HepG2 (cell line): ENCODE measurements at regions not wholly inside any gene's neighbourhood (a gene's known extent, or its start where the extent isn't known, plus 50 kb on each side); places are given as distances from the start of the nearest gene placed in this dataset.

Source experiments
- ARNTL ChIP-seq: sonication (generic); formaldehyde crosslinking; IDR thresholded peaks from 2 replicates; pipeline ENCODE4 v1.4.0; 2020; ENCODE audit warnings: mild to moderate bottlenecking, missing genetic modification reagents
- CENPT ChIP-seq: sonication (generic); formaldehyde crosslinking; IDR thresholded peaks from 2 replicates; pipeline ENCODE4 v1.8.0; 2022; ENCODE audit warnings: low read depth, mild to moderate bottlenecking, moderate library complexity, missing genetic modification reagents
- CHCHD3 ChIP-seq: sonication (generic); formaldehyde crosslinking; IDR thresholded peaks from 2 replicates; pipeline ENCODE4 v1.8.0; 2022; ENCODE audit warnings: mild to moderate bottlenecking, missing genetic modification reagents, moderate library complexity
- FIP1L1 ChIP-seq: fragments of 200-400 bp; formaldehyde crosslinking; IDR thresholded peaks from 2 replicates; pipeline ENCODE4 v1.6.1; 2018; ENCODE audit warnings: low read depth, mild to moderate bottlenecking, low read length, moderate library complexity, borderline replicate concordance; ENCODE audit not compliant: insufficient read depth
- FOXK1 ChIP-seq: sonication (generic); formaldehyde crosslinking; IDR thresholded peaks from 2 replicates; pipeline ENCODE4 v1.4.0; 2020; ENCODE audit warnings: low read depth, missing genetic modification reagents, borderline replicate concordance
- GABPA ChIP-seq, 2 experiments: IDR thresholded peaks; 2 replicates each; pipeline ENCODE4 v1.6.1; 2011 to 2016; ENCODE audit warnings: low read depth in 2 of 2, low read length in 1 of 2, missing biosample characterization in 1 of 2, missing genetic modification characterization in 1 of 2
- HOMEZ ChIP-seq: IDR thresholded peaks from 2 replicates; pipeline ENCODE4 v1.6.1; 2016; ENCODE audit warnings: low read depth
- JUN ChIP-seq: sonication (generic); formaldehyde crosslinking; IDR thresholded peaks from 2 replicates; pipeline ENCODE4 v1.4.0; 2020; ENCODE audit warnings: mild to moderate bottlenecking, missing genetic modification reagents
- KAT8 ChIP-seq: IDR thresholded peaks from 2 replicates; pipeline ENCODE4 v1.6.1; 2016; ENCODE audit warnings: missing genetic modification reagents, missing compliant biosample characterization
- KDM1A ChIP-seq: IDR thresholded peaks from 2 replicates; pipeline ENCODE4 v1.6.1; 2016; ENCODE audit warnings: missing compliant biosample characterization
- KLF9 ChIP-seq: IDR thresholded peaks from 2 replicates; pipeline ENCODE4 v1.6.1; 2016; ENCODE audit warnings: low read depth
- MLLT10 ChIP-seq: sonication (generic); formaldehyde crosslinking; IDR thresholded peaks from 2 replicates; pipeline ENCODE4 v1.4.0; 2020; ENCODE audit warnings: missing genetic modification reagents
- NCOA2 ChIP-seq: sonication (generic); formaldehyde crosslinking; IDR thresholded peaks from 2 replicates; pipeline ENCODE4 v1.8.0; 2022; ENCODE audit warnings: inconsistent platforms
- PAF1 ChIP-seq: IDR thresholded peaks from 2 replicates; pipeline ENCODE4 v1.6.1; 2016; ENCODE audit warnings: missing genetic modification reagents, missing compliant biosample characterization
- RXRB ChIP-seq: IDR thresholded peaks from 2 replicates; pipeline ENCODE4 v1.6.1; 2016; ENCODE audit warnings: borderline replicate concordance, missing genetic modification reagents, missing compliant biosample characterization
- SNAI1 ChIP-seq: sonication (generic); formaldehyde crosslinking; IDR thresholded peaks from 2 replicates; pipeline ENCODE4 v1.5.0; 2020; ENCODE audit warnings: mild to moderate bottlenecking, missing genetic modification reagents, borderline replicate concordance
- SP5 ChIP-seq: IDR thresholded peaks from 2 replicates; pipeline ENCODE4 v1.6.1; 2016; ENCODE audit warnings: low read depth, borderline replicate concordance
- ZBTB7A ChIP-seq: sonication (generic); formaldehyde crosslinking; IDR thresholded peaks from 2 replicates; pipeline ENCODE4 v1.8.0; 2022; ENCODE audit warnings: mild to moderate bottlenecking, missing genetic modification reagents
- ZBTB7B ChIP-seq: sonication (generic); formaldehyde crosslinking; IDR thresholded peaks from 2 replicates; pipeline ENCODE4 v1.4.0; 2020; ENCODE audit warnings: missing genetic modification reagents
- ZFP1 ChIP-seq: IDR thresholded peaks from 2 replicates; pipeline ENCODE4 v1.6.1; 2016
- ZFP37 ChIP-seq: sonication (generic); formaldehyde crosslinking; IDR thresholded peaks from 2 replicates; pipeline ENCODE4 v1.4.0; 2020; ENCODE audit warnings: missing genetic modification reagents, borderline replicate concordance
- ZNF547 ChIP-seq: sonication (generic); formaldehyde crosslinking; IDR thresholded peaks from 2 replicates; pipeline ENCODE4 v1.5.1; 2020; ENCODE audit warnings: mild to moderate bottlenecking, missing genetic modification reagents
- ZNF558 ChIP-seq: sonication (generic); formaldehyde crosslinking; IDR thresholded peaks from 2 replicates; pipeline ENCODE4 v1.9.0; 2022; ENCODE audit warnings: mild to moderate bottlenecking, missing genetic modification reagents, borderline replicate concordance
- ZNF652 ChIP-seq: IDR thresholded peaks from 2 replicates; pipeline ENCODE4 v1.6.1; 2016; ENCODE audit warnings: low read depth, borderline replicate concordance
- ZSCAN21 ChIP-seq: sonication (generic); formaldehyde crosslinking; IDR thresholded peaks from 2 replicates; pipeline ENCODE4 v1.8.0; 2022; ENCODE audit warnings: mild to moderate bottlenecking, missing genetic modification reagents, moderate library complexity, borderline replicate concordance
- ZXDC ChIP-seq: sonication (generic); formaldehyde crosslinking; IDR thresholded peaks from 2 replicates; pipeline ENCODE4 v1.5.0; 2020; ENCODE audit warnings: mild to moderate bottlenecking, missing genetic modification reagents
- TF ChIP-seq, protein P1 (sequence below): sonication (generic); formaldehyde crosslinking; IDR thresholded peaks from 2 replicates; pipeline ENCODE4 v1.4.0; 2020; ENCODE audit warnings: missing genetic modification reagents

GRCh38 chr5:159463590-159464321 lies 133.5 kb upstream of the IL12B start (continued):
- TF ChIP-seq ZXDC (CRISPR knock-in tag): no peak
- no peak for TF ChIP-seq KDM1A (CRISPR knock-in tag)
- peak; percentile 53; the same call in 1 of the 2 replicates for TF ChIP-seq HOMEZ (CRISPR knock-in tag)
- no peak for TF ChIP-seq ZBTB7B
- peak; percentile 88 for TF ChIP-seq ZNF652 (CRISPR knock-in tag)
- no peak for TF ChIP-seq CHCHD3 (CRISPR knock-in tag)
- TF ChIP-seq KLF9 (CRISPR knock-in tag): no peak
- no peak for TF ChIP-seq FIP1L1
- TF ChIP-seq SNAI1: no peak
- TF ChIP-seq MLLT10 (CRISPR knock-in tag): no peak
- TF ChIP-seq SP5 (CRISPR knock-in tag): no peak
- TF ChIP-seq ARNTL (CRISPR knock-in tag): no peak
- no peak for TF ChIP-seq CENPT (CRISPR knock-in tag)
- TF ChIP-seq, protein P1, sequence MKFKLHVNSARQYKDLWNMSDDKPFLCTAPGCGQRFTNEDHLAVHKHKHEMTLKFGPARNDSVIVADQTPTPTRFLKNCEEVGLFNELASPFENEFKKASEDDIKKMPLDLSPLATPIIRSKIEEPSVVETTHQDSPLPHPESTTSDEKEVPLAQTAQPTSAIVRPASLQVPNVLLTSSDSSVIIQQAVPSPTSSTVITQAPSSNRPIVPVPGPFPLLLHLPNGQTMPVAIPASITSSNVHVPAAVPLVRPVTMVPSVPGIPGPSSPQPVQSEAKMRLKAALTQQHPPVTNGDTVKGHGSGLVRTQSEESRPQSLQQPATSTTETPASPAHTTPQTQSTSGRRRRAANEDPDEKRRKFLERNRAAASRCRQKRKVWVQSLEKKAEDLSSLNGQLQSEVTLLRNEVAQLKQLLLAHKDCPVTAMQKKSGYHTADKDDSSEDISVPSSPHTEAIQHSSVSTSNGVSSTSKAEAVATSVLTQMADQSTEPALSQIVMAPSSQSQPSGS (CRISPR knock-in tag): peak; percentile 49; the same call in 1 of the 2 replicates
- no peak for TF ChIP-seq ZSCAN21 (CRISPR knock-in tag)
- TF ChIP-seq RXRB (CRISPR knock-in tag): peak; percentile 47; the same call in 1 of the 2 replicates
- TF ChIP-seq ZFP1: no peak
- no peak for TF ChIP-seq ZNF558 (CRISPR knock-in tag)
- TF ChIP-seq GABPA (IDR thresholded peaks at IDR 0.05; ENCODE audit: low read depth, low read length): no peak
- TF ChIP-seq GABPA (CRISPR knock-in tag; IDR thresholded peaks at IDR 0.05; ENCODE audit: low read depth): peak; percentile 22; the same call in 1 of the 2 replicates
- no peak for TF ChIP-seq PAF1 (CRISPR knock-in tag)
- no peak for TF ChIP-seq ZFP37
- TF ChIP-seq ZBTB7A (CRISPR knock-in tag): no peak
- peak; percentile 24; the same call in 1 of the 2 replicates for TF ChIP-seq NCOA2 (CRISPR knock-in tag)
- TF ChIP-seq KAT8 (CRISPR knock-in tag): 0 out of 2 replicates have a peak, but pooled peaks have one; percentile 37
- TF ChIP-seq FOXK1: peak; percentile 57; the same call in 1 of the 2 replicates
- TF ChIP-seq JUN: peak; percentile 92; the same call in 1 of the 2 replicates
- no peak for TF ChIP-seq ZNF547 (CRISPR knock-in tag)
